Cardiac fibroblast (primary cell): ENCODE measurements at regions not wholly inside any gene's neighbourhood (a gene's known extent, or its start where the extent isn't known, plus 50 kb on each side); places are given as distances from the start of the nearest gene placed in this dataset.

Experiments
- DNase-seq, 2 donors: peaks; one replicate each; pipeline versions ENCODE4 v3.0.0 to v3.0.0-alpha.2; 2010; ENCODE audit warnings: low read depth in 2 of 2
- H3K4me3 ChIP-seq, 2 donors: replicated peaks in 1 of 2; 1 replicate in 1 of 2; 2 replicates in 1 of 2; pipeline ENCODE4 v1.5.1; 2011; ENCODE audit warnings: low read depth in 2 of 2, low read length in 2 of 2, mild to moderate bottlenecking in 2 of 2, moderate library complexity in 1 of 2
- CTCF ChIP-seq: IDR thresholded peaks from one replicate; pipeline ENCODE4 v1.5.1; 2011; ENCODE audit warnings: low read depth, mild to moderate bottlenecking, low read length, inconsistent platforms

DNA sequence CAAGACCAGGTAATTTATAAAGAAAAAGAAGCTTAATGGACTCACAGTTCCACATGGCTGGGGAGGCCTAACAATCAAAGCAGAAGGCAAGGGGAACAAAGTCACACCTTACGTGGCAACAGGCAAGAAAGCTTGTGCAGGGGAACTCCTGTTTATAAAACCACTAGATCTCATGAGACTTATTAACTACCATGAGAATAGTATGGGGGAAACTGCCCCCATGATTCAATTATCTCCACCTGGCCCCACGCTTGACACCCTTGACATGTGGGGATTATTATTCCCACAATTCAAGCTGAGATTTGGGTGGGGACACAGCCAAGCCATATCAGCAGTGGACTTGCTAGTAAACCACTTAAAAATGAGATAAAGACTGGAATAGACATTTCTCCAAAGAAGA, 451.7 kb downstream of the DNAJB9 start:
- H3K4me3 ChIP-seq: no peak overlapping the region
- DNase-seq: no peak
- TF ChIP-seq CTCF: no peak

DNA sequence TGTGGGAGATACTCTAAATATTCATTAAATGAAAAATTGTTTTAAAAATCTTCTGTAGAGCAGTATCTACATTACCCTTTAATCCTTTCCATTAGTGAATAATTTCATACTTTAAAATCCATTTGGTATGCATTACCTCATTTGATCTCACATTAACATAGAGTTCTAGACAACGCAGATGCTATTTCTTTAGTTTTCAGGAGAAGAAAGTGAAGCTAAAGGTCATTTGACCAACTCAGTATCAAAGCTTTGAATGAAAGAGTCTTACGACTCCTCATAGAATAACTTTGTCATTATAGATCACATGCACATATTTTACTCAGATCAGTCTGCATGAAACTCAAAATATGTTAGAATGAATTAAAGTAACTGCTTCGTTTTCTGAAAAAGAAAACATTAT, 460.2 kb downstream of the DNAJB9 start:
- TF ChIP-seq CTCF: no peak
- no peak for DNase-seq
- no peak overlapping the region for H3K4me3 ChIP-seq

- no peak overlapping the region for H3K4me3 ChIP-seq
- DNase-seq: no peak
- TF ChIP-seq CTCF: no peak
Measured at GRCh38 chr7:109044691-109045090, 475.0 kb downstream of the DNAJB9 start.

- no peak for DNase-seq
- H3K4me3 ChIP-seq: no peak overlapping the region
- no peak for TF ChIP-seq CTCF
Measured at GRCh38 chr7:109049366-109049765, 479.7 kb downstream of the DNAJB9 start.

DNA sequence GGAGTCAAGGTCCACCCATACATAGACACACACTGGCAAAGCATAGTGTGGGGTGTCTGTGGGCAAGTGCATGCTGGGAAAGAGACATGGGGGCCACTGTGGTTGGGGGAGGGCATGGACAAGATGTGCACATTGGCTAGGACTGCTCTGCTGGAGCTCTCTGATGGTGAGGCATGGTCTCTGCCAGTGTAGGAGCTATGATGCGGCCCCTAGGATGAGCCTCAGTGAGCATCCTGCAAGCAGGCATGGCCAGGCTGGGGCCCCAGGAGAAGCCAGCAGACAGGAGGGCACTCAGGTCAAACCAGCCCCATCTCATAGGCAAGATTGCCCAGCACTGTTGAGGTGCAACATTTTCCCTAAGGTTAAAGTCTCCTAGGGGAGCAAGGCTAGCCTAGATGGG, 489.4 kb downstream of the DNAJB9 start:
- no peak for DNase-seq
- TF ChIP-seq CTCF: no peak
- no peak overlapping the region for H3K4me3 ChIP-seq

DNA sequence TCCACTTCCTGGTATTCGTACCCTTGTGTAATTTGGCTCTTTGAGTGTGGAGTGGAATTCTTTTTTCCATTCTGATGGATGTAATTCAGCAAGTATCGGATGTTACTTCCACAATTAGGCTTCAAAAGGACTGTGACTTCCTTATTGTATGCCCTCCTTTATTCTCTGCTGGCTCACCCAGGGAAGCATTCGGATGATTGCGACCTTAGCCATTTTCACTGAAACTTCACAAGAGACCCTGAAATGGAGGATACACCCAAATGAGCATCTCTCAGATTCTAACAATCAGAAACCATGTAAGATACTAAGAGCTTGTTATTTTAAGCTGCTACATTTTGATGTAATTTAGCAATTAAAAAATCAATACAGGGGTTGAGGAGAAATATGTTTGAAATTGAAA, 493.1 kb downstream of the DNAJB9 start:
- no peak for TF ChIP-seq CTCF
- H3K4me3 ChIP-seq: no peak overlapping the region
- no peak for DNase-seq

- no peak for DNase-seq
- no peak overlapping the region for H3K4me3 ChIP-seq
- TF ChIP-seq CTCF: no peak
Measured at GRCh38 chr7:109073543-109073942, 503.9 kb downstream of the DNAJB9 start.
